Ishikawa (cell line): ENCODE measurements at regions not wholly inside any gene's neighbourhood (a gene's known extent, or its start where the extent isn't known, plus 50 kb on each side); places are given as distances from the start of the nearest gene placed in this dataset.

Experiments
- CEBPB ChIP-seq: IDR thresholded peaks from 2 replicates; pipeline ENCODE4 v1.6.1; 2012
- CREB1 ChIP-seq: IDR thresholded peaks from 2 replicates; pipeline ENCODE4 v1.6.1; 2012; ENCODE audit warnings: low read depth
- EGR1 ChIP-seq: IDR thresholded peaks from 2 replicates; pipeline ENCODE4 v1.6.1; 2012
- EP300 ChIP-seq: IDR thresholded peaks from 2 replicates; pipeline ENCODE4 v1.6.1; 2012; ENCODE audit warnings: borderline replicate concordance
- FOXM1 ChIP-seq: IDR thresholded peaks from 2 replicates; pipeline ENCODE4 v1.6.1; 2012; ENCODE audit warnings: low read depth, borderline replicate concordance
- NFIC ChIP-seq: IDR thresholded peaks from 2 replicates; pipeline ENCODE4 v1.6.1; 2012
- RAD21 ChIP-seq: IDR thresholded peaks from 2 replicates; pipeline ENCODE4 v1.6.1; 2012; ENCODE audit warnings: low read depth
- TAF1 ChIP-seq: IDR thresholded peaks from 2 replicates; pipeline ENCODE4 v1.6.1; 2012; ENCODE audit warnings: low read depth, mild to moderate bottlenecking
- TCF12 ChIP-seq: IDR thresholded peaks from 2 replicates; pipeline ENCODE4 v1.6.1; 2012; ENCODE audit warnings: low read depth
- TEAD4 ChIP-seq: IDR thresholded peaks from 2 replicates; pipeline ENCODE4 v1.6.1; 2012
- YY1 ChIP-seq: IDR thresholded peaks from 2 replicates; pipeline ENCODE4 v1.6.1; 2012; ENCODE audit warnings: low read depth
- ZBTB7A ChIP-seq: IDR thresholded peaks from 2 replicates; pipeline ENCODE4 v1.6.1; 2012; ENCODE audit warnings: low read depth
- TF ChIP-seq, protein P1 (sequence below): IDR thresholded peaks from 2 replicates; pipeline ENCODE4 v1.6.1; 2012
- TF ChIP-seq, protein P2 (sequence below): IDR thresholded peaks from 2 replicates; pipeline ENCODE4 v1.6.1; 2012; ENCODE audit warnings: low read depth, mild to moderate bottlenecking
- TF ChIP-seq, protein P3 (sequence below): IDR thresholded peaks from 2 replicates; pipeline ENCODE4 v1.6.1; 2012

DNA sequence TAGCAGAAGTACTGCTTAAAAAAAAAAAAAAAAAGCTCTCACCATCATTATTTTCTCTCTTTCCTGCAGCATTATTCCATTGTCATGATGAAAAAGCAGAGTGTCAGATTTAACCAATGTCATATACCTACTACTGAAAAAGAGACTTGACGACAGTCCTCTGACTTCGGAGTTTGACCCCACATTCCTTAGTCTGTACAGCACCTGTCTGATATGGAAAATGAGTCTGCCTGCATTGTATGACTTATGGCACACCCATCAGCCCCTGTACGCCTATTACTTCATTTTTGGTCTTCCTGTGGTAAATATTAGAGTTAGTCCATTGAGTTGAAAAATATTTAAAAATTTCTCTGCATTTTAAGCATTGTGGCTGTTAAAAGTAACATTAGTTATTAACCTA, 54.5 kb upstream of the NOX4 start:
- TF ChIP-seq NFIC (no peak), TAF1 (no peak), RAD21 (no peak), YY1 (no peak), TEAD4 (no peak), TCF12 (no peak), FOXM1 (no peak), CREB1 (no peak), ZBTB7A (no peak), CEBPB (no peak), EGR1 (no peak), EP300 (no peak)
- TF ChIP-seq, protein P1, sequence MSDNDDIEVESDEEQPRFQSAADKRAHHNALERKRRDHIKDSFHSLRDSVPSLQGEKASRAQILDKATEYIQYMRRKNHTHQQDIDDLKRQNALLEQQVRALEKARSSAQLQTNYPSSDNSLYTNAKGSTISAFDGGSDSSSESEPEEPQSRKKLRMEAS: no peak
- TF ChIP-seq, protein P2, sequence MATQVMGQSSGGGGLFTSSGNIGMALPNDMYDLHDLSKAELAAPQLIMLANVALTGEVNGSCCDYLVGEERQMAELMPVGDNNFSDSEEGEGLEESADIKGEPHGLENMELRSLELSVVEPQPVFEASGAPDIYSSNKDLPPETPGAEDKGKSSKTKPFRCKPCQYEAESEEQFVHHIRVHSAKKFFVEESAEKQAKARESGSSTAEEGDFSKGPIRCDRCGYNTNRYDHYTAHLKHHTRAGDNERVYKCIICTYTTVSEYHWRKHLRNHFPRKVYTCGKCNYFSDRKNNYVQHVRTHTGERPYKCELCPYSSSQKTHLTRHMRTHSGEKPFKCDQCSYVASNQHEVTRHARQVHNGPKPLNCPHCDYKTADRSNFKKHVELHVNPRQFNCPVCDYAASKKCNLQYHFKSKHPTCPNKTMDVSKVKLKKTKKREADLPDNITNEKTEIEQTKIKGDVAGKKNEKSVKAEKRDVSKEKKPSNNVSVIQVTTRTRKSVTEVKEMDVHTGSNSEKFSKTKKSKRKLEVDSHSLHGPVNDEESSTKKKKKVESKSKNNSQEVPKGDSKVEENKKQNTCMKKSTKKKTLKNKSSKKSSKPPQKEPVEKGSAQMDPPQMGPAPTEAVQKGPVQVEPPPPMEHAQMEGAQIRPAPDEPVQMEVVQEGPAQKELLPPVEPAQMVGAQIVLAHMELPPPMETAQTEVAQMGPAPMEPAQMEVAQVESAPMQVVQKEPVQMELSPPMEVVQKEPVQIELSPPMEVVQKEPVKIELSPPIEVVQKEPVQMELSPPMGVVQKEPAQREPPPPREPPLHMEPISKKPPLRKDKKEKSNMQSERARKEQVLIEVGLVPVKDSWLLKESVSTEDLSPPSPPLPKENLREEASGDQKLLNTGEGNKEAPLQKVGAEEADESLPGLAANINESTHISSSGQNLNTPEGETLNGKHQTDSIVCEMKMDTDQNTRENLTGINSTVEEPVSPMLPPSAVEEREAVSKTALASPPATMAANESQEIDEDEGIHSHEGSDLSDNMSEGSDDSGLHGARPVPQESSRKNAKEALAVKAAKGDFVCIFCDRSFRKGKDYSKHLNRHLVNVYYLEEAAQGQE: no peak
- TF ChIP-seq, protein P3, sequence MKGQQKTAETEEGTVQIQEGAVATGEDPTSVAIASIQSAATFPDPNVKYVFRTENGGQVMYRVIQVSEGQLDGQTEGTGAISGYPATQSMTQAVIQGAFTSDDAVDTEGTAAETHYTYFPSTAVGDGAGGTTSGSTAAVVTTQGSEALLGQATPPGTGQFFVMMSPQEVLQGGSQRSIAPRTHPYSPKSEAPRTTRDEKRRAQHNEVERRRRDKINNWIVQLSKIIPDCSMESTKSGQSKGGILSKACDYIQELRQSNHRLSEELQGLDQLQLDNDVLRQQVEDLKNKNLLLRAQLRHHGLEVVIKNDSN: no peak

DNA sequence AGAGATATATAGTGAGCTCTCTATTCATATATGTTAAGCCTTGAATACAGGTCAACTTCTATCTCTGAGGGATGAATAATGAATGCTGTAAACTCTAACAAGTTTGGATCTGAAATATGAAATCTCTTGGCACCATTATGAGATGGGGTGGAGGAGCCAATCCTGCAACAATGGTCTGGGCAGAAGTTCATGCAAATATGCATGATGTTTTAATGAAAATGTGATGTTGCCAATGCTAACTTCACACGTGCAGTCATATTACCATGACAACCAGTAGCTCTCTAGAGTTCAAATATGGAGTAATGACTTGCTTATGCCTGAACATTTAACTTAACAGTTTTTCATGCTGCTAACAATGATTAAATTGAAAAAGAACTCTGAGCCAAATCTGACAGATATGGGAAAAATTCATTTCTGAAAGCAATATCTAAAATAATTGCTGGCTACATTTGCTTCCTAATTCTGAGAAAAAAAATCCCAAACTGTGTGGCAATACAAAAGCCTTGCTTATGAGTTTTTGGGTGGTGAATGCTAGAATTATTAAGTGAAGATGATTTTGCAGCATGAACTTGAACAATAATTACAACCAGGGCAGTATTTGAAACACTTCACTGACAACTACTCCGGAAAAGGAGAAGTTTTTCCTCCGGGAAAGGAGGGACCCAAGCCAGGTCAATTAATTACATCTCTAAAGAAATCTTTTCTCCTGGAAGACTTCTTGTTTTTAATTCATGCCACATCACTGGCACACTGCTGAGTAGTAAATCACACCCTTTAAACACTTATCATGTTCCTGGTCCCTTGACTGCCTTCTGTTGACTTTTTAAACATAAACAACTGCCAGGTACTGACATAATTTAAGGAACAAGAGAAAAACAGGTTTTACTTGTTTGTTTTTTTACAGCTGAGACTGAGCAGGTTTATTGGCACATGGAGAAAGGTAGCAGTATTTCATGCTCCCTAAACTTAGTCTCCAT, 65.8 kb upstream of the NOX4 start:
- TF ChIP-seq NFIC (peak; percentile 31; the same call in 1 of the 2 replicates), TCF12 (peak; percentile 19; the same call in 1 of the 2 replicates), FOXM1 (peak; percentile 93)

DNA sequence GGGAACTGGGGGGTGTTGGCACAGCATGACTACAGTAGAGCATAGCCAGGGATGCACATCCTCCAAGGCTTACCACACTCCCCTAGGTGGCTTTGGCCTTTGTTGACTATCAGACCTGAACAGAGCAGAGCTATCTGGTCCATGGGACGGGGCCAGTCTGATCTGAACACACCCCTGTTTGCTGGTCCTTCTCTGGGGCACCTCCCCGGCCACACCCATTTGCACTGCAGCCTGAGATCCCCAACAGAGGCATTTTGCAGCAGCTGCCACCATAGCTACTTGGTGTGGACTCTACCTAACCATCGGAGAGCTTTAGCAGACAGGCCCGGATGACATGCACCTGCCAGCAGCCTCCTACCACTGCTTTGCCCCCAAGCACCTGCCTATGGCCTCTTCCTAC, 75.8 kb upstream of the NOX4 start:
- TF ChIP-seq, protein P3: no peak
- no peak for TF ChIP-seq TAF1
- TF ChIP-seq EGR1: no peak
- TF ChIP-seq EP300: no peak
- TF ChIP-seq, protein P1: no peak
- no peak for TF ChIP-seq CEBPB
- TF ChIP-seq CREB1: no peak
- TF ChIP-seq YY1: no peak
- no peak for TF ChIP-seq NFIC
- TF ChIP-seq TCF12: no peak
- TF ChIP-seq, protein P2: no peak

DNA sequence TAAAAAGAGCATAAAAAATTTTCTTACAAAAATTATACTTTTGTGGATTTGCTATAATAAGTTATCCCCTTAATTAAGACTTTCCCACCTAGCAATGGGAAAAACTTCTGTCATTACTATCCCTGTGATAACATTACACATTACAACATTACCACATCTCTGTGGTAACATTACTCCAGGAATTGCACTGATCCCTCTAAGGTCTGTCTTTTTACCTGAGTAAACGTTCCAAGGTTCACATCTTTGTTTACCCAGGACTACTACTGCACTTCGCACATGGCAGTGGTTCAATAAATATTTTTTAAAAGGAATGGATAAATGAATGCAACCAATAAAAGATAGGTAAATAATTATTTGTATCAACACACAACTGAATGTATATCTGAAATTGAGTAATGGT, 92.4 kb upstream of the NOX4 start:
- TF ChIP-seq CREB1 (no peak), TEAD4 (no peak), ZBTB7A (no peak), EGR1 (no peak), FOXM1 (no peak), TAF1 (no peak), NFIC (no peak)
- TF ChIP-seq, protein P1: no peak

DNA sequence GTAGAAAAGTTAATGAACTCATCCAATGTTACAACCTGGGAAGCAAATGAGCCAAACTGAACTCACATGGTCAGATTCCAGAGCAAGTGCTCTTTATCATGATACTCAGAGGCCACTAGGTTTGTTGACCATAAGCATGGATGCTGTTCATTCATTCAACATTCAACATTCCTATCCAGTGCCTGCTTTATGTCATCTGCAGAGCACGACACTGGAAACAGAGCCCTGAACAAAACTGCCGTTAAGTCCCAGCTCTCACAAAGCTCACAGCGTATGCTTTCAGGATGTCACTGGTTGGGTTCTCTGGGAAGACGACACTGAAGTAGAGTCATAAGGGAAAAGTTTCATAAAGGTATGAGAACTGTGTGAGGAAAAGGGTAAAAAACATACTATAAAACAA, 105.8 kb upstream of the TRIM77 start:
- TF ChIP-seq, protein P1: no peak
- TF ChIP-seq NFIC (no peak), CEBPB (no peak), CREB1 (no peak), FOXM1 (no peak), TCF12 (no peak), TEAD4 (no peak), YY1 (no peak), ZBTB7A (no peak), EP300 (no peak), EGR1 (no peak)
- TF ChIP-seq, protein P2: no peak
- TF ChIP-seq, protein P3: no peak
